HG03469 (cell line): ENCODE measurements at regions not wholly inside any gene's neighbourhood (a gene's known extent, or its start where the extent isn't known, plus 50 kb on each side); places are given as distances from the start of the nearest gene placed in this dataset.
A peak's percentile ranks its signal among the peaks of the same experiment; 100 is the strongest.
"Not testable (repeated sequence)": the region's sequence is repeated elsewhere in the genome, so short reads cannot be mapped to it uniquely, and the experiment has no call there.

Source experiments
- ATAC-seq: cut with Tn5 transposase; IDR thresholded peaks from one replicate; pipeline ENCODE4 v1.9.1; 2021; ENCODE audit warnings: mild to moderate bottlenecking, moderate library complexity, moderate number of reproducible peaks; ENCODE audit not compliant: unreplicated experiment

GRCh38 chr4:82301390-82301789 is 72.4 kb downstream of the HNRNPD start:
- not testable (repeated sequence) for ATAC-seq

GRCh38 chr4:82293304-82293703 is 80.5 kb downstream of the HNRNPD start:
- peak; percentile 99 for ATAC-seq

- ATAC-seq = no peak
These were observed 86.1 kb downstream of the HNRNPD start for GRCh38 chr4:82287720-82288119.

GRCh38 chr4:82284858-82285805 is 88.7 kb downstream of the HNRNPD start:
- peak; percentile 100 for ATAC-seq

- ATAC-seq = no peak
These were observed 89.3 kb downstream of the HNRNPD start for GRCh38 chr4:82284475-82284857.

- ATAC-seq = no peak
These were observed 90.9 kb downstream of the HNRNPD start for GRCh38 chr4:82282875-82283274.

- not testable (repeated sequence) for ATAC-seq
These were observed 94.2 kb downstream of the HNRNPD start for GRCh38 chr4:82279550-82279949.

GRCh38 chr4:82276332-82276640 is 97.5 kb downstream of the HNRNPD start:
- ATAC-seq = no peak

- ATAC-seq = no peak
These were observed 98.1 kb downstream of the HNRNPD start for GRCh38 chr4:82275431-82276331.

- not testable (repeated sequence) for ATAC-seq
These were observed 99.1 kb downstream of the HNRNPD start for GRCh38 chr4:82274700-82275099.

GRCh38 chr4:82272523-82272922 is 101.3 kb downstream of the HNRNPD start:
- ATAC-seq = not testable (repeated sequence)

- not testable (repeated sequence) for ATAC-seq
These were observed 101.8 kb downstream of the HNRNPD start for GRCh38 chr4:82271915-82272480.

GRCh38 chr4:82268826-82269193 is 105.0 kb downstream of the HNRNPD start:
- no peak for ATAC-seq

- peak; percentile 82 for ATAC-seq
These were observed 105.6 kb downstream of the HNRNPD start for GRCh38 chr4:82268050-82268825.

GRCh38 chr4:82267506-82267905 is 106.3 kb downstream of the HNRNPD start:
- ATAC-seq = no peak

GRCh38 chr4:82266345-82266744 is 107.4 kb downstream of the HNRNPD start:
- no peak for ATAC-seq

- no peak for ATAC-seq
These were observed 112.7 kb downstream of the HNRNPD start for GRCh38 chr4:82261084-82261483.

- no peak for ATAC-seq
These were observed 113.2 kb downstream of the HNRNPD start for GRCh38 chr4:82260632-82261031.

- no peak for ATAC-seq
These were observed 117.1 kb downstream of the HNRNPD start for GRCh38 chr4:82256718-82257117.

GRCh38 chr4:82255657-82256056 is 118.1 kb downstream of the HNRNPD start:
- ATAC-seq = no peak
